B cell (primary cell): ENCODE measurements at regions not wholly inside any gene's neighbourhood (a gene's known extent, or its start where the extent isn't known, plus 50 kb on each side); places are given as distances from the start of the nearest gene placed in this dataset.

Experiments
- ATAC-seq: fragments of 200-7000 bp; cut with Tn5 transposase; one replicate; pipeline ENCODE4 v1.10.0; 2021; ENCODE audit warnings: low read depth, mild to moderate bottlenecking, moderate number of reproducible peaks, moderate library complexity
- CTCF ChIA-PET: fragments of 350-600 bp; sonication (Branson Sonifier 250); formaldehyde crosslinking; loops from one replicate; lab custom pipeline; 2021; ENCODE audit warnings: antibody characterized with exemption, inconsistent platforms; lab: Charles Lee
- POLR2A ChIA-PET: fragments of 350-600 bp; sonication (Branson Sonifier 250); formaldehyde crosslinking; loops from one replicate; lab custom pipeline; 2021; ENCODE audit warnings: antibody characterized with exemption; lab: Charles Lee
- DNase-seq: peaks from one replicate; pipeline ENCODE4 v3.0.0; 2013
- H2AFZ ChIP-seq: 2 replicates; pipeline ENCODE4 v1.6.1; 2012; ENCODE audit warnings: mild to moderate bottlenecking, low read depth, low read length; ENCODE audit not compliant: insufficient read depth, poor library complexity, severe bottlenecking
- H3K27ac ChIP-seq, 2 donors: 1 replicate in 1 of 2; 2 replicates in 1 of 2; pipeline ENCODE4 v1.5.1; 2012 to 2013; ENCODE audit warnings: low read length in 2 of 2, mild to moderate bottlenecking in 2 of 2, moderate library complexity in 1 of 2
- H3K27me3 ChIP-seq, 4 experiments: fragments of 200-600 bp in 1 of 4; sonication (generic) in 1 of 4; replicated peaks in 1 of 4; 1 replicate in 2 of 4; 2 replicates in 2 of 4; pipeline versions ENCODE4 v1.6.1 to v1.7.0; 2013 to 2016; ENCODE audit warnings: low read length in 3 of 4, mild to moderate bottlenecking in 2 of 4, mixed read lengths in 1 of 4, moderate library complexity in 1 of 4; ENCODE audit not compliant: insufficient read depth in 4 of 4, control insufficient read depth in 3 of 4; ENCODE audit errors: control extremely low read depth in 1 of 4
- H3K36me3 ChIP-seq, 2 experiments: replicated peaks in 1 of 2; 1 replicate in 1 of 2; 2 replicates in 1 of 2; pipeline versions ENCODE4 v1.6.1 to v1.7.1; 2013; ENCODE audit warnings: low read length in 1 of 2; ENCODE audit not compliant: insufficient read depth in 2 of 2, control insufficient read depth in 1 of 2; ENCODE audit errors: control extremely low read depth in 1 of 2, extremely low read depth in 1 of 2
- H3K4me1 ChIP-seq, 2 donors: fragments of 200-600 bp in 1 of 2; sonication (generic) in 1 of 2; 1 replicate in 1 of 2; 2 replicates in 1 of 2; pipeline versions ENCODE4 v1.5.1 to v1.6.1; 2013 to 2017; ENCODE audit warnings: low read length in 2 of 2; ENCODE audit not compliant: control insufficient read depth in 2 of 2, insufficient read depth in 2 of 2
- H3K4me2 ChIP-seq: replicated peaks from 2 replicates; pipeline ENCODE3; 2012; ENCODE audit warnings: mild to moderate bottlenecking, low read depth, low read length; ENCODE audit not compliant: poor library complexity, severe bottlenecking
- H3K4me3 ChIP-seq, 5 experiments: fragments of 200-600 bp in 1 of 5; sonication (generic) in 1 of 5; 1 replicate in 3 of 5; 2 replicates in 2 of 5; pipeline versions ENCODE4 v1.5.1 to v1.7.0; 2011 to 2016; ENCODE audit warnings: low read length in 4 of 5, mild to moderate bottlenecking in 4 of 5, low read depth in 2 of 5, control low read depth in 1 of 5, moderate library complexity in 1 of 5; ENCODE audit not compliant: insufficient read depth in 1 of 5; ENCODE audit errors: control extremely low read depth in 1 of 5, extremely low read depth in 1 of 5
- H3K79me2 ChIP-seq: fragments of 200-600 bp; sonication (generic); one replicate; pipeline ENCODE4 v1.6.0; 2016; ENCODE audit warnings: low read length; ENCODE audit not compliant: control insufficient read depth, insufficient read depth
- H3K9ac ChIP-seq: fragments of 200-600 bp; sonication (generic); 2 replicates; pipeline ENCODE4 v1.6.1; 2017; ENCODE audit warnings: mild to moderate bottlenecking, low read length, moderate library complexity
- H3K9me3 ChIP-seq, 3 donors: one replicate each; pipeline versions ENCODE4 v1.6.1 to v1.7.1; 2013; ENCODE audit warnings: low read length in 2 of 3; ENCODE audit not compliant: control insufficient read depth in 2 of 3, insufficient read depth in 1 of 3; ENCODE audit errors: control extremely low read depth in 1 of 3
- H4K20me1 ChIP-seq: 2 replicates; pipeline ENCODE4 v1.6.0; 2012; ENCODE audit warnings: mild to moderate bottlenecking, low read length; ENCODE audit not compliant: insufficient read depth, control insufficient read depth, poor library complexity, severe bottlenecking
- H3K27ac Mint-ChIP-seq: one replicate; pipeline ENCODE4 v1.8.0; 2021; ENCODE audit warnings: mixed read lengths
- H3K27me3 Mint-ChIP-seq: one replicate; pipeline ENCODE4 v1.8.0; 2021; ENCODE audit warnings: mixed read lengths
- H3K4me1 Mint-ChIP-seq: one replicate; pipeline ENCODE4 v1.8.0; 2021; ENCODE audit warnings: mixed read lengths
- H3K4me3 Mint-ChIP-seq: one replicate; pipeline ENCODE4 v1.8.0; 2021; ENCODE audit warnings: mixed read lengths
- H3K9me3 Mint-ChIP-seq: one replicate; pipeline ENCODE4 v1.8.0; 2022; ENCODE audit warnings: mixed read lengths; ENCODE audit not compliant: insufficient read depth
- CTCF ChIP-seq: fragments of 200-600 bp; IDR thresholded peaks from one replicate; pipeline ENCODE4 v1.8.0; 2022; ENCODE audit warnings: antibody characterized with exemption, mild to moderate bottlenecking
- EZH2 ChIP-seq: IDR thresholded peaks from 2 replicates; pipeline ENCODE4 v1.6.1; 2012; ENCODE audit warnings: borderline replicate concordance, low read depth, mild to moderate bottlenecking, moderate library complexity, low read length; ENCODE audit not compliant: insufficient read depth, poor library complexity, severe bottlenecking
- WGBS: methylation state at CpG from one replicate; pipeline ENCODE4 v1.1.5; 2013; ENCODE audit warnings: missing lambda C conversion rate; ENCODE audit not compliant: insufficient coverage; 5-methylcytosine and 5-hydroxymethylcytosine counted together
- intact Hi-C: fragments of 100-400 bp; cut with micrococcal nuclease; formaldehyde crosslinking; loops from one replicate; pipeline ENCODE4 v1.10.0; 2022

DNA sequence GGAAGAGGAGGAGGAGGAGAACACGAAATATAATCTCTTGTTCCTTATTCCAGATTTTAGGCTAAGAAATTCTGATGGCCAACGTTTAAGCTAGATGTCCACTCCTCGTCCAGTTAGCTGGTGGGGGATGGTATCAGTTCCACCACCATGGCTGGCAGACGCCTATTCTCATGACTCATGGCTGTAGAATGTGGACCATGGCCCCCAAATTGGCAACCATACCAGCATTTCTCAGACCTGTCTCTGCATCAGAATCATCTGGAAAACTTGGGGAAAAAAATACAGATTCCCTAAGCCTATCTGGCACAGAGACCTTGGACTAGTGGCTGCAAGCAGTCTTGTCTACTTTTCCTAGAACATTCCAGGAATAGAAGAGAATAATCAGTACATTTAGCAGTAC, 267.7 kb upstream of the SIX2 start:
- Mint-ChIP-seq H3K27me3 (peaks cover 10% of the 10 kb centered on the region), H3K4me1 (no peaks in the 10 kb centered on the region), H3K27ac (no peak overlapping the region), H3K9me3 (no peaks in the 10 kb centered on the region), H3K4me3 (no peak overlapping the region)
- no CpG with 5 or more reads among the region's 4 CpGs for WGBS
- Histone ChIP-seq H3K36me3 (no peaks in the 10 kb centered on the region), H2AFZ (no peak overlapping the region), H4K20me1 (no peaks in the 10 kb centered on the region), H3K4me3 (no peak overlapping the region), H3K79me2 (no peaks in the 10 kb centered on the region), H3K4me2 (no peak overlapping the region), H3K9me3 (no peaks in the 10 kb centered on the region), H3K9ac (no peak overlapping the region), H3K27ac (no peak overlapping the region), H3K27me3 (no peaks in the 10 kb centered on the region), H3K4me1 (no peaks in the 10 kb centered on the region)
- no peak for TF ChIP-seq EZH2
- no peak for TF ChIP-seq CTCF
- DNase-seq (no peak), ATAC-seq (no peak)
- ChIA-PET POLR2A (no interaction called here), CTCF (no interaction called here)
- intact Hi-C loops, result no loop called here

GRCh38 chr2:45275806-45276205, 266.6 kb upstream of the SIX2 start:
- CTCF ChIA-PET, result no interaction called here
- H2AFZ ChIP-seq, result no peak overlapping the region
- no peaks in the 10 kb centered on the region for H3K9me3 Mint-ChIP-seq

More at GRCh38 chr2:45275806-45276205, 266.6 kb upstream of the SIX2 start:
- WGBS, result no CpG with 5 or more reads among the region's 1 CpG
- Histone ChIP-seq H3K9ac (no peak overlapping the region), H3K27ac (no peak overlapping the region), H3K4me1 (no peaks in the 10 kb centered on the region), H3K9me3 (no peaks in the 10 kb centered on the region), H3K4me3 (no peak overlapping the region), H3K4me2 (no peak overlapping the region), H3K27me3 (peaks cover 0 to 1% (median 0%) of the 10 kb centered on the region in 4 experiments), H4K20me1 (no peaks in the 10 kb centered on the region), H3K36me3 (no peaks in the 10 kb centered on the region), H3K79me2 (no peaks in the 10 kb centered on the region)
- POLR2A ChIA-PET, result no interaction called here
- ATAC-seq (no peak), DNase-seq (no peak)
- H3K4me1 Mint-ChIP-seq, result no peaks in the 10 kb centered on the region
- TF ChIP-seq EZH2 (no peak), CTCF (no peak)
- peaks cover 12% of the 10 kb centered on the region for H3K27me3 Mint-ChIP-seq
- intact Hi-C loops, result no loop called here
- H3K4me3 Mint-ChIP-seq, result no peak overlapping the region
- no peak overlapping the region for H3K27ac Mint-ChIP-seq
